DOHH2 (cell line): ENCODE measurements at regions not wholly inside any gene's neighbourhood (a gene's known extent, or its start where the extent isn't known, plus 50 kb on each side); places are given as distances from the start of the nearest gene placed in this dataset.

Source experiments
- H3F3A ChIP-seq: fragments of 200-600 bp; sonication (generic), shearing (Covaris generic); 2 replicates; pipeline ENCODE4 v1.6.0; 2016; ENCODE audit warnings: antibody characterized with exemption, mild to moderate bottlenecking; ENCODE audit not compliant: control insufficient read depth, insufficient read depth
- H3K27ac ChIP-seq: fragments of 200-600 bp; sonication (generic); 2 replicates; pipeline ENCODE4 v1.5.1; 2014; ENCODE audit warnings: low read depth, mild to moderate bottlenecking, low read length, moderate library complexity
- H3K27me3 ChIP-seq: fragments of 200-600 bp; sonication (generic); 2 replicates; pipeline ENCODE4 v1.6.1; 2014; ENCODE audit warnings: mild to moderate bottlenecking, low read length, mixed read lengths; ENCODE audit not compliant: control insufficient read depth
- H3K36me3 ChIP-seq: fragments of 200-600 bp; sonication (generic); 2 replicates; pipeline ENCODE4 v1.6.1; 2014; ENCODE audit warnings: mild to moderate bottlenecking, low read length, moderate library complexity, mixed read lengths; ENCODE audit not compliant: control insufficient read depth
- H3K4me1 ChIP-seq: fragments of 200-600 bp; sonication (generic); 2 replicates; pipeline ENCODE4 v1.6.1; 2014; ENCODE audit warnings: mild to moderate bottlenecking, low read length, mixed read lengths; ENCODE audit not compliant: control insufficient read depth
- H3K4me2 ChIP-seq: fragments of 200-600 bp; sonication (generic); 2 replicates; pipeline ENCODE4 v1.6.0; 2014; ENCODE audit warnings: mild to moderate bottlenecking, low read length, moderate library complexity
- H3K4me3 ChIP-seq: fragments of 200-600 bp; sonication (generic); 2 replicates; pipeline ENCODE4 v1.5.1; 2014; ENCODE audit warnings: mild to moderate bottlenecking, low read length, mixed read lengths
- H3K79me2 ChIP-seq: fragments of 200-600 bp; sonication (generic); 2 replicates; pipeline ENCODE4 v1.6.1; 2014; ENCODE audit warnings: mild to moderate bottlenecking, low read length, mixed read lengths; ENCODE audit not compliant: control insufficient read depth
- H3K9me2 ChIP-seq: fragments of 200-600 bp; sonication (generic); replicated peaks from 2 replicates; pipeline ENCODE4 v1.6.1; 2014; ENCODE audit warnings: mild to moderate bottlenecking, low read length, mixed read lengths; ENCODE audit not compliant: control insufficient read depth
- H3K9me3 ChIP-seq: fragments of 200-600 bp; sonication (generic); 2 replicates; pipeline ENCODE4 v1.6.1; 2014; ENCODE audit warnings: antibody characterized with exemption, low read length, mixed read lengths; ENCODE audit not compliant: control insufficient read depth, insufficient read depth
- H4K20me1 ChIP-seq: fragments of 200-600 bp; sonication (generic); 2 replicates; pipeline ENCODE4 v1.6.0; 2014; ENCODE audit warnings: low read depth, mild to moderate bottlenecking, antibody characterized with exemption, low read length, moderate library complexity; ENCODE audit not compliant: control insufficient read depth, insufficient read depth
- CTCF ChIP-seq: fragments of 200-600 bp; sonication (generic); IDR thresholded peaks from one replicate; pipeline ENCODE4 v1.5.1; 2014; ENCODE audit warnings: antibody characterized with exemption, mild to moderate bottlenecking, low read depth, low read length; ENCODE audit not compliant: poor library complexity, severe bottlenecking
- EZH2phosphoT487 ChIP-seq: fragments of 200-600 bp; sonication (generic); IDR thresholded peaks from 2 replicates; pipeline ENCODE4 v1.6.1; 2017; ENCODE audit warnings: borderline replicate concordance, mild to moderate bottlenecking, antibody characterized with exemption, low read length, moderate library complexity, mixed read lengths

- H3F3A ChIP-seq = no peaks in the 10 kb centered on the region
- no peaks in the 10 kb centered on the region for H4K20me1 ChIP-seq
- TF ChIP-seq CTCF (no peak), EZH2phosphoT487 (no peak)
- no peaks in the 10 kb centered on the region for H3K79me2 ChIP-seq
- no peak overlapping the region for H3K27ac ChIP-seq
- H3K4me1 ChIP-seq = no peaks in the 10 kb centered on the region
- H3K9me2 ChIP-seq = no peaks in the 10 kb centered on the region
- H3K9me3 ChIP-seq = no peaks in the 10 kb centered on the region
- H3K4me3 ChIP-seq = no peak overlapping the region
- no peaks in the 10 kb centered on the region for H3K36me3 ChIP-seq
- H3K4me2 ChIP-seq = no peak overlapping the region
- H3K27me3 ChIP-seq = no peaks in the 10 kb centered on the region
Measured at GRCh38 chr12:114750917-114751316, 66.9 kb upstream of the TBX3 start.

DNA sequence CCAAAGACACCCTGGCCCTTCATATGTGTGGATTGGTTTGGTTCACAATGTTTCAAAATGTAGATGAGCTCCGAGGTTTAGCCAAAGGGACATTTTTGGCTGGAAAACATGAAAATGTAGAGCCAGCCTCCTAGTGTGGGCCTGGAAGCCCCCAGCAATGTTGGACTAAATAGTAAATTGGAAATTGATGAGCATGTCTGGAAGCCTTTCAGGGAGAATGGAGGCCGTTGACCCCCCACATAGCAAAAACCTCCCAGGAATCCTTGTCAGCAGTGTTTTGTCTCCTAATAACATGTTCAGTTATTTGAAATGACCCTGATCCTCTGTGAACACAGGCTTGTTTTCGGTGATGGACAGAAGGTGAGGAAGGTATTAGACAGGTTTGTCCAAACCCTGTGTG, 65.1 kb upstream of the TBX3 start:
- H3K4me2 ChIP-seq = no peak overlapping the region
- TF ChIP-seq EZH2phosphoT487 (no peak), CTCF (no peak)
- no peaks in the 10 kb centered on the region for H3K79me2 ChIP-seq

GRCh38 chr12:114747012-114747858, 63.3 kb upstream of the TBX3 start:
- no peaks in the 10 kb centered on the region for H3K36me3 ChIP-seq
- no peaks in the 10 kb centered on the region for H3K79me2 ChIP-seq

More for the DNA sequence above, 65.1 kb upstream of the TBX3 start:
- Histone ChIP-seq H3K4me1 (no peaks in the 10 kb centered on the region), H3F3A (no peaks in the 10 kb centered on the region), H4K20me1 (no peaks in the 10 kb centered on the region), H3K9me3 (no peaks in the 10 kb centered on the region), H3K36me3 (no peaks in the 10 kb centered on the region), H3K9me2 (no peaks in the 10 kb centered on the region), H3K4me3 (no peak overlapping the region), H3K27me3 (no peaks in the 10 kb centered on the region), H3K27ac (no peak overlapping the region)

More at GRCh38 chr12:114747012-114747858, 63.3 kb upstream of the TBX3 start:
- no peaks in the 10 kb centered on the region for H3K27me3 ChIP-seq
- no peaks in the 10 kb centered on the region for H3K9me2 ChIP-seq
- no peaks in the 10 kb centered on the region for H4K20me1 ChIP-seq
- H3K4me3 ChIP-seq = no peak overlapping the region
- no peaks in the 10 kb centered on the region for H3F3A ChIP-seq
- TF ChIP-seq CTCF = no peak
- no peak for TF ChIP-seq EZH2phosphoT487
- H3K4me1 ChIP-seq = no peaks in the 10 kb centered on the region
- no peak overlapping the region for H3K27ac ChIP-seq
- H3K4me2 ChIP-seq = no peak overlapping the region
- no peaks in the 10 kb centered on the region for H3K9me3 ChIP-seq
